ENCODE measurements at regions not wholly inside any gene's neighbourhood (a gene's known extent, or its start where the extent isn't known, plus 50 kb on each side); places are given as distances from the start of the nearest gene placed in this dataset.

DNA sequence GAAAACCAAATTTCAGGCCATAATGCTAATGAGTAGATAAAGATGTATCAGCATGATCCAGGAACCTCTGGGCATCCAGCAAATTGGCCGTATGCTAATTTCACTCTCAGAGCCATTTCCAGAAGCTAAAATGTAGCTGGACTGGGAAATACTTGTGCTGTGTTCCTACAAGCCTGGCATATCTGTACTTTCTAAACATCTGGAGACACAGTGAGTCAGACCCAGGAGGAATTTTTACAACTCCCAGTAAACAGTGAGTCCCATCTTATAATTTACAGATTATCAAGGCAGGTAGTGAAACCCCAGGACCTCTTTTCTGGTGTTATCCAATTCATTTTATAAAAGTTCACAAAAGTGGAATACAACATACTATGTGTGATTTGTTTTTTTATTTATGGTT, 683.0 kb upstream of the ADGRB3 start:
- TF ChIP-seq POLR2AphosphoS5 (IDR thresholded peaks at IDR 0.05) = no peak
- no peak for TF ChIP-seq POLR2A (IDR thresholded peaks at IDR 0.05)

Data from prostate gland (tissue), 1 donor.